HG02884 (cell line): ENCODE measurements at regions not wholly inside any gene's neighbourhood (a gene's known extent, or its start where the extent isn't known, plus 50 kb on each side); places are given as distances from the start of the nearest gene placed in this dataset.

Source experiments
- ATAC-seq: cut with Tn5 transposase; IDR thresholded peaks from one replicate; pipeline ENCODE4 v1.9.1; 2021; ENCODE audit warnings: mild to moderate bottlenecking, moderate library complexity; ENCODE audit not compliant: unreplicated experiment

DNA sequence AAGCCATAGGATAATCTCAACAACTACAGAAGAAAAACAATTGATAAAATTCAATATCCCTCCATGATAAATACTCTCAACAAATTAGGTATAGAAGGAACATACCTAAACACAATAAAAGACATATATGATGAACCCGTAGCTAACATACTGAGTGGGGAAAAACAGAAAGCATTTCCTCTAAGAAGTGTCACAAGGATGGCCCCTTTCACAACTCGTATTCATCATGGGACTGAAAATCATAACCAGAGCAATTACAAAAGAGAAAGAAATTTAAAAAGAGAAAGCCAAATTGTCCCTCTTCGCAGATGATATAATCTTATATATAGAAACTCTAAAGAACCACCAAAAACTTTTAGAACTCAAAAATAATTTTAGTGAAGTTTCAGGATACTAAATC lies 146.3 kb upstream of the RGMB start:
- no peak for ATAC-seq

DNA sequence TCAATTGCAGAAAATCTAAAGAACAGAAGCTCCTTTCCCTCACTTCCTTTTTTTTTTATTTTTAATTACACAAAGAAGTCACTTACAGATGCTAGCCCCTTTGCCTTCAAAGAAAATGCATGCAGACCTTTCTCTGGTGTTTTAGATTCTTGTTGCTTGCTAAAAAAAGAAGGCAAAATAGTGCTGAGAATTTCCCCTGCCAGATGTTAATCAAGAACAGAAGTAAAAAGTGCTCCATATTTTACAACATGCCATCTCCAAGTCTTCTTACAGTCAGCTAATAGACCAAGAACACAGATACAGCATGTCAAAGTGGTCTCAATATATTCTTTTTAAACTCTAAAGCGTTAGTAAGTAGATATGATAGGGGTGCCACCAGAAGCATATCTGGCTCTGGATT lies 142.8 kb upstream of the RGMB start:
- ATAC-seq, result no peak

DNA sequence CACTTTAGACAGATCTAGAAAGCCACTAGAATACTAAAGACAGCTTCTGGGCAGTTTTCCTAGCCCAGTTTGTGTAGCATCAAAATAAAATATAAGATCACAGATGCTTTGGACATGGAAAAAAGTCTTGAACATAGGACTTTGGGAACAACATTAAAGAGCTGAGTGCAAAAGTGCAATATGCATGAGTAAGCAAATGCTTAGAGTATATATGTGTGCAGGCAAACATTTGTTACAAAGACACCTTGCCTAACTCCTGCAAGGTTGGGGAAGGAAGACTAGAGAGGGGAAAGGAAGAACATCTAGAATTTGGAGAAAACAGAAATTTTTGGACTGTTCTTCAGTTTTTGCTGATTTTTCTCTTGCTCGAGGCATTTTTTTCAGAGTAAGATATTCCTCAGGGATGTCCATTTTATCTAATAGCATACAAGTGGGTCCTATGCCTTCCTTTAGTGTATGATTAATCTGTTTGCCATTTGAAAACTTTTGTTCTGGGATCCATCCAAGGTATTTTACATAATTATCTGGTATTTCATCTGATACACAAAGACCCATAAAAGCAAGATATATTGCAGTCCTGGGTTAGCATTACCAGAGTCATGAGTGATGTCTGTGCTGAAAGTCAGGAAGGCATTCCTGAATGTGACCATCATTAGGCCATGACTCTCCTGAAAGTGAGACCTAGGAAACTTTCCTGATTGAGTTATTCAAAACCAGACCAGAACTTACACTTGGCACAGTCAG lies 142.0 kb upstream of the RGMB start:
- no peak for ATAC-seq

DNA sequence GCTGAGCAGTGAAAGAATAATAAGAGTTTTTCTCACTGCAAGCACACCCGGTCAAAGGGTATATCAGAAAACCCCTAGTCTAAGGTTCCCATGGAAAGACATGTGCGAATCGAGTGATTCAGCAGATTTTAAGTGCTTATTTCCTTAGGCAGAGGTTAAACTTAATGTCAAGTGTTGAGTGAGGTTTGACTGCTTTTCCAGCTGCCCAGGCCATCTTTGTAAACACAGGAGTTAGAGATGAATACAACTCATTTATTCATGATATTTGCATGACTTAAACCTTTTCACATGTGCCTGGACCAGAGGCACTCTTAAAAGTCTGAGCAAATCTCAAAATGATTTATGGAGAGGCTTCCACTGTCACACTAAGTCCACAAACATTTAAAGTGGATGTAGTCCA lies 137.8 kb upstream of the RGMB start:
- no peak for ATAC-seq

- ATAC-seq, result no peak
These were observed 136.3 kb upstream of the RGMB start for GRCh38 chr5:98637116-98637515.

- ATAC-seq, result no peak
These were observed 135.9 kb upstream of the RGMB start for GRCh38 chr5:98637557-98637956.

- ATAC-seq, result no peak
These were observed 135.4 kb upstream of the RGMB start for GRCh38 chr5:98638111-98638510.

DNA sequence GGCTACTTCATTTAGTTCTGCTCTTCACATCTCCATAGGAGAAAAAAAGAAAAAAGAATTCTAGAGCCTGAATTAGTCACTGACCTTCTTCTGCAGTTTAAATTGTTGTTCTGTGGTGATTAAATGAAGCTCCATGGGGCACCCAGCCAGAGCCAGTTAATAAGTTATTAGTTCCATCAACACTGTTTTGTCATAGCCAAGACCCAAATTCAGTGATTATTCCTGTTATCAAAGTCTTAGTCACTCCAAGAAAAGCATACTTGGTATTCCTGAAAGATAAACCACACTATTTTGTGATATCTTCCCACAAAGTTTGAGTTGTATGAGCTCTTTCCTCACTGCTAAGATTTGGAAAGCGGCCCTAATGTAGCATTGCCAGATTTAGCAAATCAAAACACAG lies 134.8 kb upstream of the RGMB start:
- no peak for ATAC-seq

DNA sequence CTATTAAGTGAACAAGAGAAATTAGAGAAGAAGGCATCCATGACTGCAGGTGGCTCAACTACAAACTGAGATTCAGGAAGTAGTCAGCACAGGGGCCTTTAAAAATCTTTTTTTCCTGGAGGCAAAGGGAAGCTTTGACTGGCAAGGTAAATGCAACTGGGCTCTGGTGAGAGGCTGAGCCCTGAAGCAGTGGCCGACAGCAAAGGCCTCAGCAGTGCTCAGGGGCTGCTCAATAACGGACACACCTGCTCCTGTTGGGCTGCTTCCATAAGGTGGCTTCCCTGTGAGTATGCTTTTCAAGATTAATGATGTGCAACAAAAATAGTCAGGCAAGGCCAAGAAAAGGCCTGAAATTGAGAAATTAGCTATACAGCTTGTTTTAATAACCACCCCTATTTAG lies 134.2 kb upstream of the RGMB start:
- ATAC-seq, result no peak

DNA sequence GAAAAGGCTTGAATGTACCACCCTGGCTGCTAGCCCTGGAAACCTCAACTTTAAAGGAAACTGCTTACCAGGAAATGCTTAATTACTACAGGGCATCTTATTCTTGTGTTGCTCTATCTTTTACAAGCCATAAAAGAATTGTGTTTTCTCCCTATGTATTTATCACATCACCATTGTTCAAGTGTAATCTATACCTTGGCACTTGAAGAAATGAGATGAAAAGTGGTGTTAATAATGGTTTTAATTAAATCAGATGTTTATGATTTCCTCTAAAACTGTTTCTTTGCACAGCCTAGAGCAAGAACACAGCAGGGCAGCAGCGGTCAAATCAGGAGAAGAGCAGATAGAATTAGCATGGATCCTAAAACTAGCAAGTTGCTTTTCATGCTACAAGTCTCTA lies 131.8 kb upstream of the RGMB start:
- no peak for ATAC-seq

DNA sequence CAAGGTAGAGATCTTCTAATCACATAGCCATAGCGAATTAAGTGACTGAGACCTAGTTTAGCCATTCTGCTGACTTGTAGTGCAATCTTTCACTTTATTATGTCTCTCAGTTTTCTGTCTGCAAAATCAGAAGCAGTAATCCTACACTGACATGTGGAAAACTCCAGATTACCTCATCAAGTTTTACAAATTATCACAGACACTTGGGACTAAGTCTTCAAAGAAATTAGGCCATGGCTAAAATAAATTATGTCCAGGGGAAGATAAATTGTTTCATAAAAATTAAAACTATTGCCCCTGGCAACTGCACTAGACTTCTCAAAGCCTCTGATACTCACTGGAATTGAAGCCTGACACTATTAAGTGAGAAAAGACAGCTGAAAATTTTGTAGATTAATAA lies 129.9 kb upstream of the RGMB start:
- ATAC-seq, result no peak

DNA sequence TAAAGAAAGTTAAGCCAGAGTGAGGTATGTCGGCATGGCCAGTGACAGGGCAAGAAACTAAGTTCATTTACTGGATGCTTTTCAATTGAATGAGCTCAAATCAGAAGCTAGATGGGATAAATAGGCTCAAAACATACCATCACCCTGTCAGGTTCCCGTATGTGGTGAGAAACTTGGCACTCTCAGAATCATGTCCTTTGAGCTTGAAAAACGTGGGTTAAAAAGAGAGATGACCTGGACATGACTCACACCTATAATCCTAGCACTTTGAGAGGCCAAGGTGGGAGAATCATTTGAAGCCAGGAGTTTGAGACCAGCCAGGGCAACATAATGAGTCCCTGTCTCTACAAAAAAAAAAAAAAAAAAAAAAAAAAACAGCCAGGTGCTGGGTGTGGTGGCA lies 121.7 kb upstream of the RGMB start:
- ATAC-seq, result no peak

- ATAC-seq, result no peak
These were observed 117.2 kb upstream of the RGMB start for GRCh38 chr5:98656125-98656795.

GRCh38 chr5:98656796-98657195 lies 116.7 kb upstream of the RGMB start:
- ATAC-seq, result no peak

DNA sequence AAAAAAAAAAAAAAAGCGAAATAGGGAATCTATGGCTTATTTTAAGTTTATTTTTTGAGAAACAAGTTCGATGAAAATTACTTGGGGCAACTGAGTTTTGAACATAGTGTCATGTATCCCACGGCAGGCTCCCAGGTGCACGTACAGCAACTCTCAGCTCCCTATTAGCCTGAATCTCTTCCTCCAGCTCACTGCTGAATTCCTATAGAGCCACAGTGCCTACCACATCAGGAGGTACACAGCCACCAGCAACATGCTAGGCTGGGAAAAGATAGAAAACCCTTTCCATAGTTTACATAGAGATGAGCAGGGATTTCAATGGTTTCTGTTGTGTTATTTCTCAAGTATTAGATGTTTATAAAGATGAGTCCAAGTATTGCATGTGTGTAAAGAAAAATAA lies 115.9 kb upstream of the RGMB start:
- ATAC-seq, result no peak

GRCh38 chr5:98663521-98663920 lies 109.9 kb upstream of the RGMB start:
- ATAC-seq, result no peak

DNA sequence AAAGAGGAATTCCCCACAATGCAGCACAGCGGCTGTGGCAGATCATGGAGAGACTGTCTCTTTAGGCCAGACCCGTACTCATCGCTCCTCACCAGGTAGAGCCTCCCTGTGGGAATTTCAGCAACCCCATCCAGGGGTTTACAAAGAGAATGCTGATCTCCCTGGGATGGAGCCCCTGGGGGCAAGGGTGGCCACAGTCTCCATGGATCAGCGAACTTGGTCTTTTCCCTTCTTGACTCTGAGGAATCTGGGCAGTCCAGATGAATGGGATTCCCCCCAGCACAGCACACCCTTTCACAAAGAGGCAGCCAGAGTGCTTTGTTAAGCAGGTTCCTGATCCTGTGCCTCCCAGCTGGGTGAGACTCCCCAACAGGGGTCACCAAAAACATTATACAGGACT lies 108.7 kb upstream of the RGMB start:
- ATAC-seq, result no peak

DNA sequence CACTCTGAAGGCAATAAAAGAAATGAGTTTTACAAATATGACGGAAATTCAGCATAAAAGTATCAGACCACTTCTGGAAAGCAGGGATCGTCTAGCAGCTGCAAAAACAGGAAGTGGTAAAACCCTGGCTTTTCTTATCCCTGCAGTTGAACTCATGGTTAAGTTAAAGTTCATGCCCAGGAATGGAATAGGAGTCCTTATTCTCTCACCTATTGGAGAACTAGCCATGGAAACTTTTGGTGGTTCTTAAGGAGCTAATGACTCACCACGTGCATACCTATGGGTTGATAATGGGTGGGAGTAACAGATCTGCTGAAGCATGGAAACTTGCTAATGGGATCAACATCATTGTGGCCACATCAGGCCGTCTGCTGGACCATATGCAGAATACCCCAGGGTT lies 93.5 kb upstream of the RGMB start:
- ATAC-seq, result no peak

DNA sequence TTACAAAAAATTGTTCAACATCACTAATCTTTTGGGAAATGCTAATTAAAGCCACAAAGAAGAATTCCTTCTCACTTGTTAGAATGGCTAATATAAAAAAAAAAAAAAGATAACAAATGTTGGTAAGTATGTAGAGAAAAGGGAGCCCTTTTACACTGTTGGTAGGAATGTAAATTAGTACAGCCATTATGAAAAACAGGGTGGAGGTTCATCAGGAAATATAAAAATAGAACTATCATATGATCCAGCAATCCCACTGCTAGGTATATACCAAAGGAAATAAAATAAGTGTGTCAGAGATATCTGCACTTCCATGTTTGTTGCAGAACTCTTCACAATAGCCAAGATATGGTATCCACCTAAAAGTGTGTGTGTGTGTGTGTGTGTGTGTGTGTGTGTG lies 83.5 kb upstream of the RGMB start:
- no peak for ATAC-seq

DNA sequence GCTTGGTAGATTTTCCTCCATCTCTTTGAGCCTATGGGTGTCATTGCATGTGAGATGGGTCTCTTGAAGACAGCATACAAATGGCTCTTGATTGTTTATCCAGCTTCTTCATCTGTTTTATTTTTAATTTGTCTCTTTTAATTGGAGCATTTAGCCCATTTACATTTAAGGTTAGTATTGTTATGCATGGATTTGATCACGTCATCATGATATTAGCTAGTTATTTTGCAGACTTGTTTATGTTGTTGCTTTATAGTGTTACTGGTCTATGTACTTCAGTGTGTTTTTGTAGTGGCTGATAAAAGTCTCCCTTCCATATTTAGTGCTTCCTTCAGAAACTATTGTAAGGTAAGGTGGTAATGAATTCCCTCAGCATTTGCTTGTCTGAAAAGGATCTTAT lies 78.6 kb upstream of the RGMB start:
- ATAC-seq, result no peak

DNA sequence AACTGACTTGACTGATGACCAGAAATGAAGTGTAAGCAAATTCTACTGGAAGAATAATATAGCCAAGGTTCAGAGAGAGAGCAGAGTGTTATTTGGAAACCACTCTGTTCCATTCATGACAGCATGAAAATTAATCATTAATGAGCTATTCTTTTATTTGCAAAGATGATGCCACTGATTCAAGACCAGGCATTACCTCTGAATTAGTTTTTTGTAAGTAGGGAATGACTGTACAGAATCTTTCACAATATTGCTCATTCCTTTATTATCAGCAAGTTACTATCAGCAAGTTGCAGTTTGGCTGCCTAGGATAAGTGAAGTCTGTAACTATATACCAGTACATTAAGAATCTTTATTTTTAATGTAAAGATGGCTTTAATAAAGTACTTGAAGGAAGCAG lies 75.1 kb upstream of the RGMB start:
- ATAC-seq, result no peak

- no peak for ATAC-seq
These were observed 72.7 kb upstream of the RGMB start for GRCh38 chr5:98700730-98701129.

DNA sequence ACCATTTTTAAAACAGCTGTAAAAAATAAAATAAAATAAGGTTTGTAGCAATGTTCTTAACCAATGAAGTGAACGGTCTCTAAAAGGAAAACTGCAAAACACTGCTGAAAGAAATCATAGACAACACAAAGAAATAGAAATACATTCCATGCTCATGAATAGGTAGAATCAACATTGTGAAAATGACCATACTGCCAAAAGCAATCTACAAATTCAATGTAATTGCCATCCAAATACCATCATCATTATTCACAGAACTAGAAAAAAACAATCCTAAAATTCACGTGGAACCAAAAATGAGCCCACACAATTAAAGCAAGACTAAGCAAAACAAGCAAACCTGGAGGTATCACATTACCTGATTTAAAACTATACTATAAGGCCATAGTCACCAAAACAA lies 67.6 kb upstream of the RGMB start:
- no peak for ATAC-seq
